Esophagus (tissue), 2 donors: ENCODE measurements at regions not wholly inside any gene's neighbourhood (a gene's known extent, or its start where the extent isn't known, plus 50 kb on each side); places are given as distances from the start of the nearest gene placed in this dataset.

Experiments
- H3K27ac ChIP-seq, 2 donors: one replicate each; pipeline ENCODE4 v1.5.1; 2013; ENCODE audit warnings: low read depth in 2 of 2, mild to moderate bottlenecking in 2 of 2, inconsistent platforms in 1 of 2, low read length in 1 of 2, moderate library complexity in 1 of 2
- H3K27me3 ChIP-seq, 2 donors: one replicate each; pipeline ENCODE4 v1.6.1; 2013; ENCODE audit warnings: low read length in 2 of 2, control low read depth in 1 of 2, mild to moderate bottlenecking in 1 of 2; ENCODE audit not compliant: insufficient read depth in 2 of 2, control insufficient read depth in 1 of 2
- H3K36me3 ChIP-seq, 2 donors: one replicate each; pipeline ENCODE4 v1.6.1; 2013; ENCODE audit warnings: low read length in 1 of 2; ENCODE audit not compliant: control insufficient read depth in 2 of 2, insufficient read depth in 2 of 2
- H3K4me1 ChIP-seq, 2 donors: one replicate each; pipeline ENCODE4 v1.6.1; 2013; ENCODE audit warnings: low read length in 1 of 2; ENCODE audit not compliant: control insufficient read depth in 2 of 2, insufficient read depth in 2 of 2
- H3K4me3 ChIP-seq, 2 donors: one replicate each; pipeline ENCODE4 v1.5.1; 2013; ENCODE audit warnings: low read length in 2 of 2, mild to moderate bottlenecking in 2 of 2, low read depth in 1 of 2, moderate library complexity in 1 of 2
- H3K9me3 ChIP-seq, 2 donors: one replicate each; pipeline ENCODE4 v1.6.1; 2013; ENCODE audit warnings: mild to moderate bottlenecking in 2 of 2, low read depth in 1 of 2, low read length in 1 of 2, moderate library complexity in 1 of 2; ENCODE audit not compliant: control insufficient read depth in 2 of 2, insufficient read depth in 1 of 2
- WGBS, 2 donors: extraction: QIAGEN DNeasy Blood & Tissue Kit; methylation state at CpG; one replicate each; pipeline ENCODE4 v1.1.7; 2013; 5-methylcytosine and 5-hydroxymethylcytosine counted together
- donor health status: healthy with polysubstance abuse.
- donor health status: Bipolar disorder and iron deficiency.

- WGBS, 2 donors, result 46 to 52% methylated on average over 4 of the region's 4 CpGs
- no peak overlapping the region for H3K27ac ChIP-seq
- H3K4me3 ChIP-seq, result no peak overlapping the region
- no peaks in the 10 kb centered on the region for H3K9me3 ChIP-seq
- H3K27me3 ChIP-seq, result no peaks in the 10 kb centered on the region
- H3K36me3 ChIP-seq, result no peaks in the 10 kb centered on the region
- no peaks in the 10 kb centered on the region for H3K4me1 ChIP-seq
Measured at GRCh38 chr2:133789743-133790142, 221.5 kb upstream of the NCKAP5 start.

- no peaks in the 10 kb centered on the region for H3K9me3 ChIP-seq
- no peaks in the 10 kb centered on the region for H3K27me3 ChIP-seq
- H3K36me3 ChIP-seq, result no peaks in the 10 kb centered on the region
- no peak overlapping the region for H3K27ac ChIP-seq
- WGBS, 2 donors, result 83% methylated on average over 1 of the region's 1 CpG
- no peak overlapping the region for H3K4me3 ChIP-seq
- H3K4me1 ChIP-seq, result no peaks in the 10 kb centered on the region
Measured at GRCh38 chr2:133790711-133791110, 222.4 kb upstream of the NCKAP5 start.

- no peak overlapping the region for H3K4me3 ChIP-seq
- H3K36me3 ChIP-seq, result no peaks in the 10 kb centered on the region
- no peaks in the 10 kb centered on the region for H3K4me1 ChIP-seq
- H3K9me3 ChIP-seq, result no peaks in the 10 kb centered on the region
- 67 to 80% methylated on average over 6 of the region's 6 CpGs for WGBS, 2 donors
- H3K27me3 ChIP-seq, result no peaks in the 10 kb centered on the region
- H3K27ac ChIP-seq, result no peak overlapping the region
Measured at GRCh38 chr2:133791191-133791590, 222.9 kb upstream of the NCKAP5 start.

DNA sequence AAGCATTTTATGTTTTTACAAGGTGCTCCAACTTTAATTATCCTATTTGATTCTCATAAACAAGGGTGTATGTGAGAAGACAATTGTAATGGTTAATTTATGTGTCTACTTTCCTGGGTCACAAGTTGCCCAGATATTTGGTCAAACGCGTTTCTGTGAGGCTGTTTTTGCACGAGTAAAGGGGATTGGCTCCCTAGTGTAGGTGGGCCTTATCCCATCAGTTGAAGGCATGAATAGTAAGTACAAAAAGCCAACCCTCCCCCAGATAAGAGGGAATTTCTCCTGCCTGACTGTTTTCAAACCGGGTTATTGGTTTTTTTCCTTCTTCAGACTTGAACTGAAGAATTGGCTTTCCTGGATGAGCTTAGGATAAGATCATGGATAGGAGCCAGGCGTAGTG is 224.0 kb upstream of the NCKAP5 start:
- Histone ChIP-seq H3K36me3 (no peaks in the 10 kb centered on the region), H3K27me3 (no peaks in the 10 kb centered on the region), H3K4me3 (no peak overlapping the region), H3K4me1 (no peaks in the 10 kb centered on the region), H3K9me3 (no peaks in the 10 kb centered on the region), H3K27ac (no peak overlapping the region)
- 88 to 89% methylated on average over 5 of the region's 5 CpGs for WGBS, 2 donors

- Histone ChIP-seq H3K4me3 (no peak overlapping the region), H3K36me3 (no peaks in the 10 kb centered on the region), H3K27ac (no peak overlapping the region), H3K4me1 (no peaks in the 10 kb centered on the region), H3K27me3 (no peaks in the 10 kb centered on the region), H3K9me3 (no peaks in the 10 kb centered on the region)
- 84 to 90% methylated on average over 1 of the region's 1 CpG for WGBS, 2 donors
Measured at GRCh38 chr2:133794114-133794513, 225.9 kb upstream of the NCKAP5 start.

- Histone ChIP-seq H3K36me3 (no peaks in the 10 kb centered on the region), H3K27ac (no peak overlapping the region), H3K27me3 (no peaks in the 10 kb centered on the region), H3K4me1 (no peaks in the 10 kb centered on the region), H3K4me3 (no peak overlapping the region), H3K9me3 (no peaks in the 10 kb centered on the region)
- WGBS, 2 donors, result 91 to 94% methylated on average over 3 of the region's 3 CpGs
Measured at GRCh38 chr2:133801946-133802345, 233.7 kb upstream of the NCKAP5 start.

GRCh38 chr2:133802409-133803039 is 234.3 kb upstream of the NCKAP5 start:
- Histone ChIP-seq H3K4me3 (no peak overlapping the region), H3K27me3 (no peaks in the 10 kb centered on the region), H3K9me3 (no peaks in the 10 kb centered on the region), H3K27ac (no peak overlapping the region), H3K36me3 (no peaks in the 10 kb centered on the region), H3K4me1 (no peaks in the 10 kb centered on the region)
- WGBS, 2 donors, result 82 to 90% methylated on average over 13 of the region's 13 CpGs

DNA sequence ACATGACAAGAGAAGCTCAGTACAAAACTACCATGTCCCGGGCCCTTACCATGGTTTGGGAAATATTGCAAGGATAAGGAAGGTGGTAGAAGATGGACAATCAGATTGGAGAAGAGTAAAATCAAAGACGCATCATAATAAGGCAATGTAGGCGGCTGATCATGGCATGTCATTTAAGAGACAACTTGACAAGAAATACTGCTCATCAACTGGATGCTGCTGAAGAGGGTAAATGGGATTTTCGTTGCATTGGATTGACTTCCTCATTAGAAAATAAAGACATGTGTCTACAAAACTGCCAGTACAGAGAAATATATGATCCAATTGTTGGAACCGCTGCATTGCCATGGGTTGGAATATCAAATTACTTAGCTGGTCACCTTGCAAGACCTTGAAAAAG is 238.3 kb upstream of the NCKAP5 start:
- no peak overlapping the region for H3K27ac ChIP-seq
- H3K9me3 ChIP-seq, result no peaks in the 10 kb centered on the region
- H3K4me3 ChIP-seq, result no peak overlapping the region
- WGBS, 2 donors, result 87 to 92% methylated on average over 5 of the region's 5 CpGs
- no peaks in the 10 kb centered on the region for H3K4me1 ChIP-seq
- H3K27me3 ChIP-seq, result no peaks in the 10 kb centered on the region
- no peaks in the 10 kb centered on the region for H3K36me3 ChIP-seq

GRCh38 chr2:133809485-133809884 is 241.2 kb upstream of the NCKAP5 start:
- no peaks in the 10 kb centered on the region for H3K36me3 ChIP-seq
- H3K4me1 ChIP-seq, result no peaks in the 10 kb centered on the region
- no peaks in the 10 kb centered on the region for H3K27me3 ChIP-seq
- 83 to 97% methylated on average over 1 of the region's 1 CpG for WGBS, 2 donors
- no peak overlapping the region for H3K4me3 ChIP-seq
- no peaks in the 10 kb centered on the region for H3K9me3 ChIP-seq
- H3K27ac ChIP-seq, result no peak overlapping the region

DNA sequence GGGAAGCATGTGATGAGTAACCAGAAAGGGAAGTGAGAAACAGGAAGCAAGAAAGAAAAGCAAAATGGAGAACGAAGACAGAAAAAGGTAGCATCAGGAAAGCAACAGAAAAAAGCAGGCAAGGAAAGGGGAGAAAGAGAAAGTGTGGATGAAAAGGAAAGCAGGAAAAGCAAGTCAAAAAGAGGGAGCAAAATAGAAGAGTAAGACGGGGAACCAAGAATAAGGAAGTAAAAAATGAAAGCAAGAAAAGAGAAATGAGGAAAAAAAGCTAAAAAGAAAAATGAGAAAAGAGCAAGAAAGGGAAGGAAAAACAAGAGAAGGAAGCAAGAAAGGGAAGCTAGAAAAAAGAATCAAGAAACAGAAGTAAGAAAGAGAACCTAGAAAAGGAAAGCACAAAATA is 242.3 kb upstream of the NCKAP5 start:
- Histone ChIP-seq H3K36me3 (no peaks in the 10 kb centered on the region), H3K27ac (no peak overlapping the region), H3K9me3 (no peaks in the 10 kb centered on the region), H3K4me3 (no peak overlapping the region), H3K4me1 (no peaks in the 10 kb centered on the region), H3K27me3 (no peaks in the 10 kb centered on the region)
- 87 to 88% methylated on average over 2 of the region's 2 CpGs for WGBS, 2 donors
